ENCODE measurements at regions not wholly inside any gene's neighbourhood (a gene's known extent, or its start where the extent isn't known, plus 50 kb on each side); places are given as distances from the start of the nearest gene placed in this dataset.
A peak's percentile ranks its signal among the peaks of the same experiment; 100 is the strongest.
"Not testable (repeated sequence)": the region's sequence is repeated elsewhere in the genome, so short reads cannot be mapped to it uniquely, and the experiment has no call there.

DNA sequence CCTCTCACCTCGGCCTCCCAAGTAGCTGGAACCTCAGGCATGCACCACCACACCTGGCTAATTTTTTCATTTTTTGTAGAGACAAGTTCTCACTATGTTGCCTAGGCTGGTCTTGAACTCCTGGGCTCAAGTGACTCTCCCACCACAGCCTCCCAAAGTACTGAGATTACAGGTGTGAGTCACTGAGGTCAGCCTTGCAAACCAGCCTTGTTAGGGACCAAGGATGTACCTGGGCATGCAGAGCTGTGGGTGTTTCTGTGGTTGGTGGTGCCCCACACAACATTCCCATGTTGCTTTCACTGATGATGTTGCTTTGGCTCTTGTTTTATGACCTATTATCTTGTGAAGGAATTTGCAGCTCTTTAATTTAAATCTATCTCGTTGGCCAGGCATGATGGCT, 54.8 kb downstream of the OTUD1 start:
- no peak for ATAC-seq

DNA sequence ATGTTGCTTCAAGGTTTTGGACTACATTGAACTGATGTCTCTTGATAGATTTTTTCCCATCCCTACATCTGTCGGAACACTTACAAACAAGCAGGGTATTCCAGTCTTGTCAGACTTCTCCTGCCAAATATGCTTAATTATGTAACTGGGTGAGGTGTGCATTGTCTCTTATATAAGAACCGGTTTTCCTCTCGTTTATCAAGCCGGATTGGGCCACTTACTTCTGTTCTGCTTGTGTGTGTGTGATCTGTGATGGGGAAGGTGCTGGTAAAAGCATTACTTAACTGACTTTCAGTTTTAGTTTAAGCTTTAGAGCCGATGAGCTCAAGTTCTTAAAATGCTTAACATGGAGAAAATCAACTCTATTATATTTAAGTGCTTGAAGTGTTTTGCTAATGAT, 57.9 kb downstream of the OTUD1 start:
- no peak for ATAC-seq

DNA sequence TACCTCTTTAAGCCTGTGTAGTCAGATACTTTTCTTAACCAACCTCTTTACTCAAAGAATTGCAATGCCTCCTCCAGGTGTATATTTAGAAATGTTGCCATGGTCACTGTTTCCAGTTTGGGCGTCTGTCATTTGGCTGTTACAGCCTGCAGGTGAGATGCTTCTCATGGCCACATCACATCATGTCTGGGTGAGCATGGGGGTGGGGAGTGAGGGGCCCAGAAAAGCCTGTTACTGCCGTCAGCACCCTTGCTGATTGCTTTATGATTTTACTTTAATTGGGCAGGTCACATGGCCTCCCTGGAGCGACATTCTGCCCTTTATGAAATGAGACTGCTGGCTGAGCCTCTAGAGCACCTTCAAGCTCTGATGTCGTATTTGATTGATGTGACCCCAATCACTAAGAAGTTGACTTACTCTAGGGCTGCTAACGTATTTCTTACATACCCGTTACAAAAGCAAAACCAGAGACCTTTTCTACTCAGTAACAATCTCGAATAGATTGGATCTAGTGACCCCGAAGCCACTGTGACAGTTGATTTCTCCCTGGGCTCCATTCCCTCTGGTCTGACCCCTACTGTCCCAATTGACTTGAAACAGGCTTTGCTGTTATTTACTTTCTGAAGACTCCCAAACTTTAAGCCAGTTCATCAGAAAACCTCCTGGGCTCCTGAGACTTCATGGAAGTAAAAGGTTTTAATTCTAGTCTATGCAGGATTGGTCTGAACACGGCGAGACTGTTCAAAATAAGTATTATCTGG, 60.7 kb downstream of the OTUD1 start:
- no peak for ATAC-seq

DNA sequence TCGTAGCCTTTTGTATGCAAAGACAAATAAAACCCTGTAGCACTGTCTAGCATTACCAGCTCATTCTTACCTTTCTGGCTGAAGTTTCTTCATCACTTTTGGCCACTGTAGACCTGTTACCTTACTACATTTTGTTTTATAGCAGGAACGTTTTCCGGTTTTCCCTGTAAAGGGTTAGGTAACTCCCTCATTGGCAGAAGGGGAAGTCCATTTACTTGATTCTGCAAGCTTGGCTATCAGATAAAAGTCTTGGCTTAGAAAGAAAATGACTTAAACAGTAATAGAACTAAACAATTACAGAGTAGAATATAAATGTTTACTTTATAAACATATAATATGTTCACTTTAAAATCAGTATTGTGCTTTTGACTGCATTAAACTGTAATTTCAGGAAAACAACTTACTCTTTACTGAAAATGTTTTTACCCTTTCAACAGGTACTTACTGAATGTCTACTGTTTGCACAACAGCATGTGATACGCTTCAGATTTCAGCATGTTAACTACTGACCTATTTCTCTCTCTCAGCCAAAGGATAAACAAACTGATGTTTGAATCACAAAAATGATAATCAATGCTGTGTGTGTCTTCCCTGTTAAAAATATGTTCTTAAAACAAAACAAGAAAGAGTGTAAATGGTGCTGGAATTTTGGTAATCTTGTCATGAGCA, 67.1 kb downstream of the OTUD1 start:
- ATAC-seq: no peak

DNA sequence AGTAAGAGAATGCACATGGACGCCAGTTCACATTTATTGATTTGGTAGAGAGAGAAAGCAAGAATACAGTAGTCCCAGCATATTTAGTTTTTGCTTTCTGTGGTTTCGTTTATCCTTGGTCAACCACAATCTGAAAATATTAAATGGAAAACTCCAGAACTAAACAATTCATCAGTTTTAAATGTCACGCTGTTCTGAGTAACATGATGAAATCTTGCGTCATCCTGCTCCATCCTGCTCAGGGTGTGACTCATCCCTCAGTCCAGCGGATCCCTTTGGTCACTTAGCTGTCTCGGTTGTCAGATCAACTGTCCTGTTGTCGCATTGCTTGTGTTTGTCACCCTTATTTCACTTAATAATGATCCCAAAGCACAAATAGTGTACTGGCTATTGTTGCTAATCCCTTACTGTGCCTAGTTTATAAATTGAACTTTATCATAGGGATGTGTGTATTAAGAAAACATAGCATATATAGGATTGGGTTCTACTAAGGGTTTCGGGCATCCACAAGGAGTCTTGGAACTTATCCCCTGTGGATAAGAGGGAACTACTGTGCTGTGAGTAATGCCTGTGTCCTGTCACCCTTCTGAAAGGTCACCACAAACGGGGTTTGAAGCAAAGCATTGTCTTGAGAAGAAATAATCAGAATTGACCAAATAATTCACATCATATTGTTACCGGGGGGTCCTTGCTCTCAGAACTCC, 73.6 kb downstream of the OTUD1 start:
- ATAC-seq: no peak

DNA sequence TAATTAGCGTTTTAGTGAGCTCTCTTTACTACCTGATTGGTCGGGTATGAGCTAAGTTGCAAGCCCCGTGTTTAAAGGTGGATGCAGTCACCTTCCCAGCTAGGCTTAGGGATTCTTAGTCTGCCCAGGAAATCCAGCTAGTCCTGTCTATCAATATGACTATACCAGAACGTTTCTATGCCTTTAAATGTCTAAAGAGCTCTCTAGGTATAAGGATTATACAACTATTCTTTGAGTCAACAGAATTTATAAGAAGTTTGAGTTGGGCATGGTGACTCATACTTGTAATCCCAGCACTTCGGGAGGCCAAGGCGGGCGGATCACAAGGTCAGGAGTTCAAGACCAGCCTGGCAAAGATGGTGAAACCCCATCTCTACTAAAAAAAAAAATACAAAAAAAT, 74.7 kb downstream of the OTUD1 start:
- ATAC-seq: not testable (repeated sequence)

DNA sequence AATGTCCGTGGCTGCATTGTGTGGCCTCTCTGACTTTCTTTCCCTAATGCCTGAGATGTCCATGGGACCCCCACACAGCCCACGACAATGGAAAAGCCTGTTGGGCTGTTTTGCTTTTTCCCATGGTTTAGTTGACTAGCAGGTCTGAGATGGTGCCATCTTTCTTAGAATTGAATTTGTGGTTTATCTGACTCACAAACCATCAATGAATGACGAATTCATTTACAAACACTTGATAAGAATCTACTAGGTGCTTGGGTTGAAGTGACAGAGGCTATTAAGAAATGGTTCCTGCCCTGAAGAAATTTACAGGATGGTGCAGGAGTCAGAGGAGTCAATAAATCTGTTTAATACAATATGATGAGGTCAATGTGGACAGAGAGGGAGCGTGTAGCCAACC, 75.4 kb downstream of the OTUD1 start:
- ATAC-seq: peak; percentile 84 to 90

DNA sequence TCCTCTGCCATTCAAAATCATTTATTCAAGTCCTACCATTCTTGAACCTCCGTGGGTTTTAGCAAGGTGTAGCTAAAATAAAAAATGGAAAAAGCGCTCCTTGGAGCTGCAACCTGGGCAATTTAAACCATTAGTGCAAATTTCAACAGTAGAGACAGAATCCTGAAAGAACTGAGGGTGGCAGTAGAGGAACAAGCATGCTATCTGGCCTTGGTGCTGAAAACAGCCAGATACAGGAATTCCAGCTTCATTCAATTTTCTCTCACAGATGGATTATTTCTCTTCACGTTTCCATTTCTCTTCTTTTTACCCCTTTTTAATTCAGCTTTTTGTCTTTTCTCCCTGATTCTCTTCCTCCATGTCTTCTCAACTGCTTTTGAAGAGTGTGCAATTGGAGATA, 77.7 kb downstream of the OTUD1 start:
- ATAC-seq: no peak

DNA sequence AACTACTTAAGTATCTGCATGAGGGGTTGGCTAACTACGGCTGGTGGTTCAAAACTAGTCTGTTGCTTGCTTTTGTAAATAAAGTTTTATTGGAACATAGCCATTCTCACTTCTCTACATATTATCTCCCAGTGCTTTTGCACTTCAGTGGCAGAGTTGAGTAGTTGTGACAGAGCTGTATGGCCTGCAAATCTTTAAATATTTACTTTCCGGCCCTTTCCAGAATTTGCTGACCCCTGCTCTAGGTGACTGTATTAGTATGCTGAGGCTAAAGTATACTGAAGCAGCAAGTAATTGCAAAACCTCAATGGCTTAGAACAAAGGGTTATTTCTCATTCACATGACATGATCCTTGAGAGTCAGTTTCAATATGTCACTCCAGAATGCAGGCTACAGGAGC, 78.3 kb downstream of the OTUD1 start:
- ATAC-seq: no peak

DNA sequence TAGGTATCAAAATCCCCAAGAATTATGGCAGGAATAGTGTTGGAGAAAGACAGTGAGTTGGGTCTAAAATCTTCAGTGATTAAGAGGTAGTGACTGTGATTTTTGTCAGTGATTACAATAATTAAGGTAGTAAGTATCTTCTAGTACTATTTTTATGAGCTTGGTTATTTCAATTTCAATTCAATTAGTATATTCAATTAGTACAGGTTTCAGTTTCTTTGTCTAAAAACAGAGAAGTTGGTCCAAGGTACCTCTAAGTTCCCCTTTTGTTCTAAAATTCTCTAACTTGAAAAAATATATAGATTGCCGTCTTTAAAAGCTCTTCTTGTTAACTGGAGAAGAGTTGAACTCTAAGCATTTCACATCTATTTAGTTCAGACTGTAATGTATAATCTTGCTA, 82.9 kb downstream of the OTUD1 start:
- ATAC-seq: no peak

DNA sequence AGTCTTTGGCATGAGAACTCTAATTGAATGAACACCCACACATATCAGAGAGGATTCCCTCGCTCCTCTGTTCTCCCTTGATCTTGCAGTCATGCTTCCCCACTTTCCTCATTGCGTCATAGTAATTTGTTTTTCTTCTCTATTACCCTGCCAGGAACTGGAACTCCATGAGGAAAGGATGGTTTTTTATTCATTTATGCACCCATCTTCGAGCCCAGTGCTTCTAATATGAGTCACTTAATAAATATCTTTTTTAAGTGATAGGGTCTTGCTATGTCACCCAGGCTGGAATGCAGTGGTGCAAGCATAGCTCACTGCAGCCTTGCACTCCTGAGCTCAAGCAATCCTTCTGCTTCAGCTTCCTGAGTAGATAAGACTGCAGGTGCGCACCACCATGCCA, 83.5 kb downstream of the OTUD1 start:
- no peak for ATAC-seq

DNA sequence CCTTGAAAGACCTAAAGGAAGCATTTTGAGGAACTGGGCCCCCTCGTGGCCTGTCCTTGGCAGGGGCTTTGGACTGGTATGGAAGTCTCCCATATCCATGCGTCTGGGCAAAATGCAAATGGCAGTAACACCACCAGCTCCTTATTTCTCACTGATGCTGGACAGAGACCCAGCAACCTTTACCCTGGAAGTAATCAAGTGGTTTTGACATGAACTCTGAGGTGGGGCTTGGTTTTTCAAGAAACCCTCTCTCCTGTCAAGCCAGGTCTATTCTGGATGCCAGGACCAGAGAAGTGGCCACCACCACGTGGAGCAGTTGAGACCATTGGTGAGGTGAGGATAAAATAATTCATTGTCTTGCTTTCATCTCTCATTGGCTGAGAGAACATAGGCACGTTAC, 84.4 kb downstream of the OTUD1 start:
- ATAC-seq: no peak

DNA sequence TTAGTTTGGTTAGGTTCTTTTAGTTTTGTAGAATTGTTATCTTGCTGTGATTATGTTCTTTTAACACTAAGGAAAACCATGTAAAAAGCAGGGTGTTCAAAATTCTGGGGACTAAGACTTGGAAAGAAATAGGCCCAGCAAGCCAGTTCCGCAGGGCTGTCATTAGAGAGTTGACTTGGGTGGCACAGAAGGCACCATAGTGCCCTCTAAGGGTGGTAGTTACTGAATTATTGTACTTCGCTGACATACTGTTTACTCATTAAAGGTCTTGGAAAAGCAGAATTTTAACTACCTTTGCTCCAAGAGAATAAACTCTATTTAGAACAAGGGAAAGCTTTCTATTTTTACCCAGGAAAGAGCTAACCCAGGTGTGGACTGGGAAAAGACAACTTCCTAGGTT, 86.5 kb downstream of the OTUD1 start:
- ATAC-seq: no peak

DNA sequence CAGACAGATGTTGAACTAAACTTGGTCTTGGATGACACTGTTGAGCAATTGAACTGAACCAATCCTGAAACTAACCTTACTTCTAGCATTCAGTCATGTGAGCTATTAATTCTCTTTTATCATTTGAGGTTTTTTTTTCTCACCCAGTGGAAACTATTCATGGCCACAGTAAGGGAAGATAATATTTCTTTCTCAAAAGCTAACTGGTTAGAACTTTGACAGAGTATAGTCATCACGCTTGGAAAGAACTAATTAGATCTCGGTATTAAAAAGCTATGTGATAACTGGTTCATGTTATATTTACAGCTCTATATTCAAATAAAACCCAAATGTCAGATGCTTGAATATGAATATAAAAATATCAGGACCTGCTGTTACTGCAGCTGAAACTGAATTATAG, 89.5 kb downstream of the OTUD1 start:
- peak; percentile 72 to 76 for ATAC-seq

DNA sequence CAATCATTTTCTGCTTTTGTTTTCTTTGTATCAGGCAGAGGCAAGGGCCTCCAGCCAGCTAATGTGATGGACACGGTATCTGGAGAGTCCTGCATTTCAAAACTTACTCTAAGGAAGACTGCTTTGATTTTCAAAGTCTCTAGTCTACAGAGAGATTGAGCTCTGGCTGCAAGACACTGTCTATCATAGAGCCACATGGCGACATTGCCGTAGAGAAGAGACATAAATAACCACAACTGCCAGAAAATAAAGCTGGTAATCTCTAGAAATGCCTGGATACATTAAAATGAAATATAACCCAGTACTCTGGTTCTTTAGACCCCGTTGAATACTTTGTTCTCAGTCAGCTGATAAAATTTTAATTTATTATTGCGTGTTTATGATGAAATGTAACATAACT, 90.8 kb downstream of the OTUD1 start:
- ATAC-seq: no peak

DNA sequence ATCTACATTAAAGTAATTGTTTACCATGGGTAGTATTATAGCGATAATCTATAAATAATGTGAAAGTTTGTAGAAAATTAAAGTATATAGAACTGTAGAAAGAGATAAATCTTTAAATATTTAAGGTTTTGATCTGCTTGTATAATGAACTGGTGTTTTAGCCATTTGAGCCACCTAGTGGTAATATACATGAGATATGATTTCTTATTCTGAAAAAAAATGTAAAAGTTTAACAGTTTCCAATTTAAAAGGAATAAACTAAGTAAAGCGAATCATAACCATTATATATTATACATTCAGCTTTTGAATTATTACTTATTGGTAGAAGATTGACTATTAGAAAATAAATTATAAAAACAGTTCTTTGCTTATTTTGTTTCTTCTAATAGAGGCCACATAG, 91.2 kb downstream of the OTUD1 start:
- ATAC-seq: no peak

DNA sequence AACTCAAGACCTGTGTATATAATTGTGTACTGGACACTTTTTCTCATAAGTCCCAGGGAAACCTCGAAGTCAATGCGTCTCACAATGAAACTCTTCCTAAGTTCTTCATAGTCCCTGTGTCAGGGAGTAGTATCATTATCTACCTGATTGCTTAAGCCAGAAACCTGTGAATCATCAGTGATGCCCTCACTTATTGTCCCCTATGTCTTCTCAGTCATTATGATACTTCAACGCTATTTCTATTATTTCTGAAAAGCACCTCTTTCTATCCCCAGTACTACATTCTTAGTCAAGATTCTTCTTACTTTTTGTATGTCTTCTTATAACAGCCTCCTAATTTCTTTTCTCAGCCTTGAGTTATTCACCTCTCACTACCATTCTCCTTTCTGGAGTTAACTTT, 94.3 kb downstream of the OTUD1 start:
- ATAC-seq: peak; percentile 72 to 77

DNA sequence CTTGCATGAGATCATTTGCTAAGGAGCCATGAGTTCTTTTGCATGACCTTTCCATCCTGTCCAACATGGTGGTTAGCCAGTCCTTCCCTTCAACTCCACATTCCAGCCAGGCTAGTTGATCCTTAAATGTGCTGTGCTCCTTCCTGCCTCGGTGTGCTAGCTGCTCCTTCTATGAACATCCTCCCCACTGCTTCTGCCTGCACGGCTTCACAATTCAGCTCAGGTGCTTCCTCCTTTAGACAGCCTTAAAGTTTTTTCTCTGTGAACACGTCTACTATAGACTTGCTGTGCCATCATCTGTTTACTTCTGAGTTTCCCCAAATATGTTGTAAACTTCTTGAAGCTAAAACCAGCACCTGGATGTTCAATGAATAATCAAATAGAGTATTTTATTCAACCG, 95.5 kb downstream of the OTUD1 start:
- no peak for ATAC-seq

DNA sequence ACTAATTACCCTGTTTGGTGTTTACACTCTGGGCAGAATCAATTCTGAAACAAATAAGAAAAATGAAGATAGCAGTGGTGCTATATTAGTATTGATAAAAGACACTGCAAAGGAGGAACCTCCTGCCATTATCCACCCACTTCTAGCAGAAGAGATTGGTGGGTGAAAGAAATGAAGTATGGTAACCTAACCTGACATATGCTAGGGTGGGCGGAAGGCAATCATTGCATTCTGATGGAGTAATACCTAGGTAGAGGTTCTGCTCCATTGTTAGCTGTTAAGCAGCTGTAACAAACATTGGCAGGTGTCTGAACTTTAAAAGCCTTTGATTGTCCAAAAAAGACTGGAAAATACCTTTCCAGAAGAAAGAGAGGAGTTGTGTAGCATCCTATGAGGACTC, 95.9 kb downstream of the OTUD1 start:
- no peak for ATAC-seq

DNA sequence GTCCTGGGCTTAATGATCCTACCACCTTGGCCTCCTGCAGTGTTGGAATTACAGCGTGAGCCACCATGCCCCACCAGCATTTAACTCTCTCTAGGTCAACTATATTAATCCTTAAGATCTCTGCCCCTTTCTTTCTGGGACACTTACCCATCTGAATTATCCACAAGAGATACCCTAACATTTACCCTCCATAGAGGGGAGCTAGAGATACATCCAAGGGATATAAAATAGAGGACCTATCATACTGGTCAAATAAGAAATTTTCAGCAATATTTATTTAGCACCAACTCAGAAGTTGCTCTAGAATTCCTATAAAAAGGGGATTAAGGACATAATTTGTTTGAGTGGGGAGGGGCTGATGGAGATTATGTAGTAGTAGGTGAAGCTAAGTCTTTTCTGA, 96.5 kb downstream of the OTUD1 start:
- ATAC-seq: no peak

DNA sequence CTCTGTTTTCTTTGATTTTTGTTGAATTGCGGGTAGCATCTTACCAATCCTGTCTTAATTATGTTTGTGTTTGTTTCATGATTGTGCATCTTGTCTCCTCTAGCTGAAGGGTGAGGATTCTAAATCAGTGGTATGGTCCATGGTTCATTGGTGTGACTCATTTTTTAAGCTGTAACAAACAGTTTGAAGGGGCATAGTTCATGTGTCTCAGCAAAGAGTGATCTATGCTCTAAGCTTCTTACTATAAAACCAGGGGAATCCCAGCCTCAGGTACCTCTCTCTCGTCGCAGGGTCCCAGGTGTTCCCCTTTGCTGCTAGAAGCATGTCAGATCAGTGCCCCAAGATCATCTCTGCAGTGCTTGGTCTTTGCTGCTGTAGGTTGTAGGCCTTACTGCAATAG, 100.1 kb downstream of the OTUD1 start:
- ATAC-seq: peak; percentile 30 to 47

DNA sequence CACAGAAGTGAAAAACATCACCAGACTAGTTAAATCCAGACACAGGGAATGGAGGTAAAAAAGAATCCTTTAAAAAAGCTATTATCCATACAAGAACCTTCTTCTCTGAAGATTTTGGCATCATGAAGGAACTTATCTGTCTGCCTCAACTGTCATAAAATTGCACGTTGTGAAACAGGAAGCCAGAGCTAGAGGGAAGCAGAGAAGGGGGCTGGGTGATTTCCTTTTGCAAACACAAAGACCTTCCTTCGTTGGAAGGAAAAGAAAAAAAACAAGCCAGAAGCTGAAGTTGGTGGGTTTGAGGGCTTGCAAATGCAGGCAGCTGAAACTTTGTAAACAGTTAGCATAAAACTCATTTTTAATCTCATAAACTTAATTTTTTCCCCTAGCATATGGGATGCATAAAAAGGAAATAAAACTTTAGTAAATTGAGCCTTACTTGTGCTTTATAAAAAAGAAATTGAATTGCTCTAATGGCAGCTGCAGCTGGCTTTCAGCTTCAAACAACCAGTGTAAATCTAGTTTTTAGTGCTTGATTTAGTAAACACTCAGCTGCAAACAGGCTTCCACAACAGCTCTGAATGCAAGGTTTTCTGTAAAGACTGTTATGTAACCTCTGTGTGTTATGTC, 101.6 kb downstream of the OTUD1 start:
- no peak for ATAC-seq

DNA sequence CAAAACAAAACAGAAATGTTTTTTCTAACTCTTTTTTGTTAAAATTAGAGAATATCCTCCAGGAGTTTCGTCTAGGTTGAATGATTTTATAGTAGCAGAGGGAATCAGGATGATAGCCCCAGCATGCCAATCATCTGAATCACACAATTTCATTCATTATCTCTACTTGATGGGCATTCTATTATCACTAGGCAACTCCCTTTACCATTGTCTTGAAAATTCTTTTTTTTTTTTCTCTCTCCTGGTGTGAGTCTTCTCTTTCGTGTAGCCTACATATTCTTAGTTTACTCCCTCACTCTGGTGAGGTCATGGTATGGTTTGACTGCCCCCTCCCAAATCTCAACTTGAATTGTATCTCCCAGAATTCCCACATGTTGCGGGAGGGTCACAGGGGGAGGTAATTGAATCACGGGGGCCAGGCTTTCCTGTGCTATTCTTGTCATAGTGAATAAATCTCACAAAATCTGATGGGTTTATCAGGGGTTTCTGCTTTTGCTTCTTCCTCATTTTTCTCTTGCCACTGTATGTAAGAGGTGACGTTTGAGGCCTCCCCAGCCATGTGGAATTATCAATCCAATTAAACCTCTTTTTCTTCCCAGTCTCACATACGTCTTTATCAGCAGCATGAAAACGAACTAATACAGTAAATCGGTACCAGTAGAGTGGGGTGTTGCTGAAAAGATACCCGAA, 105.0 kb downstream of the OTUD1 start:
- ATAC-seq: no peak
